ENCODE measurements at regions not wholly inside any gene's neighbourhood (a gene's known extent, or its start where the extent isn't known, plus 50 kb on each side); places are given as distances from the start of the nearest gene placed in this dataset.
"Not testable (repeated sequence)": the region's sequence is repeated elsewhere in the genome, so short reads cannot be mapped to it uniquely, and the experiment has no call there.

DNA sequence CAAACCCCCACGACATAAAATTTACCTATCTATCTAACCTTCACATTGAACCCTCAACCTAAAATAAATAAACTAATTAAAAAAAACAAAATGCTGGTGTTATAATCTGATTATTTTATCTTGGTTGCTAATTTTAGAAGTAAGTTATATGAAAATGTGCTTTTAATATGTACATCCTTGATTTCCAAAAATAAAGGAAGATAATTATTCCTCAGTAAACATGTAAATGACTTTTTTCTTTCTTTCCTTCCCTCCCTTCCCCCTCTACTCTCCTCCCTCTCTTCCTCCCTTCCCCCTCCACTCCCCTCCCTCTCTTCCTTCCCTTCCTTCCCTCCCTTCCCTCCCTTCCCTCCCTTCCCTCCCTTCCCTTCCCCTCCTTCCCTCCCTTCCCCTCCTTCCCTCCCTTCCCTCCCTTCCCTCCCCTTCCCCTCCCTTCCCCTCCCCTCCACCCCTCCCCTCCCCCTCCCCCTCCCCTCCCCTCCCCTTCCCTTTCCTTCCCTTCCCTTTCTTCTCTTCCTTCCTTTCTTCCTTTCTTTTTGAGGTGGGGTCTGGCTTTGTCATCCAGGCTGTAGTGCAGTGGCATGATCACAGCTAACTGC is 180.0 kb upstream of the GIMD1 start:
- no peak overlapping the region for H3K27ac ChIP-seq
- TF ChIP-seq ZFX (IDR thresholded peaks at IDR 0.05) (no peak), CTCF (conservative IDR thresholded peaks at IDR 0.05) (no peak)

GRCh38 chr4:106546370-106546769 is 177.8 kb upstream of the GIMD1 start:
- no peak overlapping the region for H3K27ac ChIP-seq
- TF ChIP-seq CTCF (conservative IDR thresholded peaks at IDR 0.05) (no peak), ZFX (IDR thresholded peaks at IDR 0.05) (no peak)

GRCh38 chr4:106542609-106543008 is 174.0 kb upstream of the GIMD1 start:
- not testable (repeated sequence) for H3K27ac ChIP-seq

GRCh38 chr4:106541253-106541652 is 172.7 kb upstream of the GIMD1 start:
- no peak overlapping the region for H3K27ac ChIP-seq
- TF ChIP-seq CTCF (conservative IDR thresholded peaks at IDR 0.05) (no peak), ZFX (IDR thresholded peaks at IDR 0.05) (no peak)

- TF ChIP-seq CTCF (conservative IDR thresholded peaks at IDR 0.05) (no peak), ZFX (IDR thresholded peaks at IDR 0.05) (no peak)
- H3K27ac ChIP-seq, result no peak overlapping the region
These were observed 162.2 kb upstream of the GIMD1 start for GRCh38 chr4:106530821-106531220.

- H3K27ac ChIP-seq, result no peak overlapping the region
- no peak for TF ChIP-seq ZFX (IDR thresholded peaks at IDR 0.05)
- TF ChIP-seq CTCF (conservative IDR thresholded peaks at IDR 0.05), result no peak
These were observed 161.4 kb upstream of the GIMD1 start for GRCh38 chr4:106530024-106530361.

DNA sequence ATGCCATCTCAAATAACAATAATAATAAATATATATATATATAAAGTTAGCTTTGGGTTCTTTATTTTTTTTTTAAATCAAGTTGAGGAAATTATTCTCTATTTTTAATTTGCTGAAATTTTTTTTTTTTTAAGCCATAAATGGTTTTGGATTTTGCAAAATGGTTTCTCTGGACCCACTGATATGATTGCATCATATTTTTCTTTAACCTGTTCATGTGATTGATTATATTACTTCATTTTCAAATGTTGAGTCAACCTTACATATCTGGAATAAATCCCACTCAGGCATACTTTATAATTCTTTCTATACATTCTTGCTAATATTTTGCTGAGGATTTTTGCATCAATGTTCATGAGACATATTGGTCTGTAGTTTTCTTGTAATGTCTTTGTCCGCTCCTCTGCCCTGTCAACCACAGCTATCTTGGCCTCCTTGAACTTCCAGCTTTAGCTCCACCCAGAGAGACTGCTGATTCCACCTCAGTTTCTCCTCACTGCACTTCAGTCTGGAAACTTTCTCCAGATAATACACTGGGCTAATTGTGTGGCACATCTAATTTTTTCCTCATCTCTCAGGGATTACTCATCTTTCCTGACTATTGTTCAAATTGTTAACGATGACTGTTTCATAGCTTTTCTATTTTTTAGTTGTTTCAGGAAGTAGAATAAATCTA is 160.9 kb upstream of the GIMD1 start:
- no peak for TF ChIP-seq CTCF (conservative IDR thresholded peaks at IDR 0.05)
- TF ChIP-seq ZFX (IDR thresholded peaks at IDR 0.05), result no peak
- no peak overlapping the region for H3K27ac ChIP-seq

DNA sequence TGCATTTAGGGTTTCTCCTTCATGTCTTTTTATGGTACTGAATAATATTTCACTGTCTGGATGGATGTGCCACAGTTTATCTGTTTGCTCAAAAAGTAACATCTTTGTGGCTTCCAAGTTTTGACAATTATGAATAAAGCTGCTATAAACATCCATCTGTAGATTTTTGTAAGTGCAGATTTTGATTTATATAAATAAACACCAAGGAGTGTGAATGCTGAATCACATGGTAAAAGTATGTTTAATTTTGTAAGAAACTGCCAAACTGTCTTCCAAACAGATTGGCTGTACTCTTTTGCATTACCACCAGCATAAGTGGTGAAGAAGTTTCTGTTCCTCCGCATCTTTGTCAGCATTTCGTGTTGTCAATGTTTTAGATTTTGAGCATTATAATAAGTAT is 158.7 kb upstream of the GIMD1 start:
- TF ChIP-seq ZFX (IDR thresholded peaks at IDR 0.05) (no peak), CTCF (conservative IDR thresholded peaks at IDR 0.05) (no peak)
- H3K27ac ChIP-seq, result no peak overlapping the region

- H3K27ac ChIP-seq, result not testable (repeated sequence)
These were observed 156.8 kb upstream of the GIMD1 start for GRCh38 chr4:106525425-106525824.

DNA sequence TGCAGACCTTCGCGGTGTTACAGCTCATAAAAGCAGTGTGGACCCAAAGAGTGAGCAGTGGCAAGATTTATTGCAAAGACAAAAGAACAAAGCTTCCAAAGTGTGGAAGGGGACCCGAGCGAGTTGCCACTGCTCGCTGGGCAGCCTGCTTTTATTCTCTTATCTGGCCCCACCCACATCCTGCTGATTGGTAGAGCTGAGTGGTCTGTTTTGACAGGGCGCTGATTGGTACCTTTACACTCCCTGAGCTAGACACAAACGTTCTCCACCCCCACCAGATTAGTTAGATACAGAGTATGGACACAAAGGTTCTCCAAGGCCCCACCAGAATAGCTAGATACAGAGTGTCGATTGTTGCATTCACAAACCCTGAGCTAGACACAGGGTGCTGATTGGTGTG is 156.2 kb upstream of the GIMD1 start:
- not testable (repeated sequence) for H3K27ac ChIP-seq
